ENCODE measurements at regions not wholly inside any gene's neighbourhood (a gene's known extent, or its start where the extent isn't known, plus 50 kb on each side); places are given as distances from the start of the nearest gene placed in this dataset.
A peak's percentile ranks its signal among the peaks of the same experiment; 100 is the strongest.

GRCh38 chr2:183214680-183215079, 90.4 kb downstream of the NUP35 start:
- DNase-seq: no peak

GRCh38 chr2:183215917-183216316, 91.7 kb downstream of the NUP35 start:
- DNase-seq: peak; percentile 15

DNA sequence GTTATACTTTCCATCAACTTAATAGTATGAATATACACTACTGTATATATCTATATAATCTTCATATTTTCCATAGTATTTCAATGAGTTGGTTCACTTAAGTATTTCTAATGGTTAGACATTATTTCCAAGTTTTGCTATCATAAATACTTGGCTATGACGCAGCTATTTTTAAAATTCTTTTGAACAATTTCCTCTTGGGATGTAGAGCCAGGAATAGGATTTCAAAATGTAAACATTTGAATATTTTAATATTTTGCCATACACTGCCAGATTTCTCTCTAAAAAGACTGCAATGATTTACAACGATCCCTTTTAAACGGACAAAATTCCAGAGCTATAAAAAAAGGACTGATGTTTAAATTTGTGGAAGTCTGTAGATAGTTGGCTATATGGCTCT, 95.6 kb downstream of the NUP35 start:
- DNase-seq: no peak

DNA sequence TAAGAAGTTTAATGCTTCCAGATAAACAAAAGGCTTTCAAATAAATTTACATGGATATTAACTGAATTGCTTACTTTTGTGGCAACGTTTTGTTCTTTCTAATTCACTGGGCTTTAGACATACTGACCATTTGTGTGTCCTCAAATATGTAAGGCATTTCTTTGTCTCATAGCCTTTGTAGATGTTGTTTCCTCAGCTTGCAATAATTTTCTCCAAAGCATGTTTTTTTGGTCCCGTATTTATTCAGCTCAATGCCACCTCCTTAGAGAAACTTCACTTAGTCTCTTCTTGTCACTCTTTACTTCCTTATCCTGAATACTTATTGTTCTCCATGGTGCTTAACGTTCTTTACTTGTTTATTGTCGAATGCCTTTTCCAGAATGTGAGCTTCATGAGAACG, 98.5 kb downstream of the NUP35 start:
- DNase-seq: no peak

DNA sequence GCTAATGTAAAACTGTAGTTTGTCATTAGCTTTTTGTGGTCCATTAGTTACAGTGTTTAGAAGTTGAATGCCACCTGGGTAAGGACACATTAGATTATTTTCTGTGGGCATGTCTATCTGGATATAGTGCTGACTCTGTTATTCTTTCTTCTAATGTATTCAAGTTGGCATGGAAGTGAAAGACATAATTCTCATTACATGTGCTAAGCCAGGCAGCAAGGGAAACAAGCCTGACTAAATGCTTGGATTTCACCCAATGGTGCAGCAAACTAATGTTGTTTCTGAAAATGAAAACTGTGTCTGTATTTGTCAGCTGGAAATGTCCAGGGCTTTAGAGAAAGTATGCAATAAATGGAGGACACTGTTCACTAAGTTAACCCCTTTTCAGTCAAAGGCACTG, 100.7 kb downstream of the NUP35 start:
- DNase-seq: no peak

DNA sequence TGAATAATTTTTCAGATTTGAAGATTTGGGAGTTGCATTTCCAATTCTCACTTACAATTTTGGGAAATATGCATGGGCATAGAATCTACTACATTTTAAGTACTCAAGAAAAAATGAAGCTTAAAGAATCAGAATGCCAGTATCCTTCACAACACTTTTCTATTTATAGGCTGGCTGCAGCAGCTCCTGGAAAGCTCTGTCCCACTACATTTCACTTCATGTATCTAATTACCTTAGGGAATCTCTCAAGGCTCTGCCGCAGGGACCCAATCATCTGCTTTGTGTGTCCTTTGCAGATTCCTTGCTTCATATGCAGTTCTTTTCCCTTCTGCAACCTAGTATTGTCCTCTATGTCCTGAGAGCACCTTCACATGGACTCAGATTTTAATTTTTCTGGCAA, 102.9 kb downstream of the NUP35 start:
- DNase-seq: no peak

DNA sequence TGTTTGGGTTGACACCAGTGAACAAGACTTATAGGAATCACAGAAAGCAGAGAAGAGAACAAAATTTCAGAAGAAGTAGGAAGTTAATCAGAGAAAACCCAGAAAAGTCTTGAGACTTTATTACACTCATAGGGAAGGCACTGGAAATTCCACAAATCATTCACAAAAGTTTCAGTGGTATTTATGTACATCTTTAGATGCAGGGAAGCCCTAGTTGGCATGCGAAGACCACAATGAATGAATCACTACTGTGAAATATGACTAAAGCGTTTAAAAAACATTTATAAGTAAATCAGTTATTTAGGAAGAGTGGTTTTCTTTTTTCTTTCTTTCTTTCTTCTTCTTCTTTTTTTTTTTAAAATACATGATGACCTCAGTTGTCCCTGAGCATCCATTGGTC, 105.1 kb downstream of the NUP35 start:
- DNase-seq: no peak

GRCh38 chr2:183232161-183232865, 108.1 kb downstream of the NUP35 start:
- no peak for DNase-seq

DNA sequence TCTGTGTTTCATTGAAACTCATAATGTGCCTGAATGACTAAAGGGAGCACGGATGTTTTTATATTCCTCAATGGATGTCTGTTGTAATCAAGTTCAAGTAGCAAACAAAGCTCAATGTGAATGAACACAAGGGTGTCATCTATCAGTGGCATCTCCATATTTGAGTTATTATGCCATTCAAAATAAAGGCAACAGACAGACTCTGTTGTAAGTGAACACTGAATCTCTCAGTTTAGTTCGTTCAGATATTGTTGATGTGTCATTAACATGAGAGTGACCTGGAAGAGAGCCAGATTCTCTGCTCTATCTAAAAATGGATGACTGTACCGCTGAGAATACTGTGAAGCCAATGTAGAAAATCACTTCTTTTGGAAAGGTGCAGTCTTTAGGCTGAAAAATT, 118.7 kb downstream of the NUP35 start:
- DNase-seq: no peak

GRCh38 chr2:183243758-183244157, 119.5 kb downstream of the NUP35 start:
- DNase-seq: no peak

DNA sequence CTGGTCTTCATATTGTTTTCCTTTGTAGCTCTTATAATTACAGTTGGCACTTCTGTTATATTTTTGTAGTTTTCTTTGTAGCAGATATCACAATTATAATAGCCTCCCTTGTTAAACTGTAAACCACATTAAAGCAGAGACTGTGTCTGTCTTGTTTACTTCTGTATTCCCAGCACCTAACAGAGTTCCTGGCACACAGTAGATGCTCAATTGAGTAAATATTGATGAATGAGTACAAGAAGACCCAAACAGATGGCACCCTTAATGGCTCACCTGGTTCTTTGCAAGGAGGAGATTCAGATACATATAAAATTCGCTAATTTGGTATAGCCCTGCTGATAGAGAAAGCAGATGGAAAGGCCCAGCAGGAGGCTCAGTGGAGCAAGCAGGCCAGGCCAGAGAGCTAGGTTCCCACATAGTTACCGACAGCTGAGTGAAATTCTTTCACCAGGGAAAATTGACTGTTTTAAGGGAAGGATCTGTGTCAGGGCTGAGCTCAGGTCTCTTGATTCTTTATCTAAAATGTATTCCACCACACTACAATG, 120.1 kb downstream of the NUP35 start:
- no peak for DNase-seq

DNA sequence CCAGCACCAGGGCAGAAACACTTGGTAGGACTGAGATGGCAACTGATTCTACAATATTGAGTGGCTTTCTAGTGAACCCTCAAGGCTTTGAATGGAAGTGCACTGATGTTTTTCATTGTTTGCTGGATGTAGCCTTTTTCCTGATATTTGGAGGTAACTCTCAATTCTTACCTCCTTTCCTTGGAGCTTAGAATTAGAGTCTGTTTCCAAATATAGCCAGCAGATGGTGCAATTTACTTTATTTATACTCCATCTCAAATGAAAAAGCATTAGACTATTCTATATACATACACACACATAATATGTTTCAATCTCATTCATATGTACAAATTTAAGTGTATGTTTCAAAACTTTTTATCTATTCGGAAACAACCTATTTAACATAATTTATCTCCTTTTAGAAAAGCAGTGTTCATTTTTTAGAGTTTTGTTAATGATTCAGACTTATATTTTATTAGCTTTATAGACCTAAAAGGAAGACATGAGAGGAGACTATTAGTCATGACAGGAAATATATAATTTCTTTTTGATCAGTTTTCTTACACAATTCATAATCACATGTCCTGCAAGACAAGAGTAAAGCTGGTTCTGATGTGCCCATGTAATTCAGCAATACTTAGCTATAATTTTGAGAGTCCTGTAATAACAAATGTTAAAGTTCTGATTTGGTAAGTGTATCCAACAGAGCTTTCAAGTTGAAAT, 124.8 kb downstream of the NUP35 start:
- peak; percentile 73 for DNase-seq

- no peak for DNase-seq
Observed at GRCh38 chr2:183250061-183250460, 125.8 kb downstream of the NUP35 start.

- no peak for DNase-seq
Observed at GRCh38 chr2:183250472-183250871, 126.2 kb downstream of the NUP35 start.

DNA sequence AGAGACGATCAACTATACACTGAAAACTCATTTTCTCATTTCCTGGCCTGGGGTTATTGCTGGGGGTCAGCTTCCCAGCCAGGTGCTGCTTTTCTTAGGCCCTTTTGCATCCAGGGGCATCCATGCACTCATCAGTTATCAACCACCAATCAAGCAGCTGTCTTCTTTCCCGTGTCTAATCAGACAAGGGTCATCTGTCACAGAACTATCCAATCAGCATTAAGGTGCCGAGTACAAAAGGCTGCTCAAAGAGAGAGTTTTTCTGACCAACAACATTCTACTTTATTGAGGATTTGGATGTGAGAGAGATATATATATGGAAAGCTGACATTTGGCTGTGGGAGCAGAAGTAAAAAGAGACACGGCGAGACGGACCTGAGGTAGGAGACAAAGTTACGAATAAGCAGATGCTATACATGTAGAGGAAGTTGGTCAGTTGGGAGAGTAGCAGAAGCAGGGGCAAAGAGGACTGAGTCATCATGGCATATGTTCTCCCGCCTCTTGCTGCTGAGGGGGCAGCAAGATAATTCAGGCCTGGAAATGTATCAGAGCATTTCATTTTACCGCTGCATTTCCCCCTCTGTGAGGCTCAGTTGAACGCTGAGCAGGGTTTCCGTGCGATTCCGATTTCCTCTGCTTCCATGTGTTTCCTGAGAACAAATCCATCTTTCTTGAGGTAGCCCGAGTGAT, 129.3 kb downstream of the NUP35 start:
- DNase-seq: no peak

GRCh38 chr2:183255411-183255810, 131.2 kb downstream of the NUP35 start:
- no peak for DNase-seq

- no peak for DNase-seq
Observed at GRCh38 chr2:183259921-183260320, 135.7 kb downstream of the NUP35 start.

GRCh38 chr2:183260527-183260926, 136.3 kb downstream of the NUP35 start:
- DNase-seq: no peak

- no peak for DNase-seq
Observed at GRCh38 chr2:183264890-183265535, 140.8 kb downstream of the NUP35 start.

DNA sequence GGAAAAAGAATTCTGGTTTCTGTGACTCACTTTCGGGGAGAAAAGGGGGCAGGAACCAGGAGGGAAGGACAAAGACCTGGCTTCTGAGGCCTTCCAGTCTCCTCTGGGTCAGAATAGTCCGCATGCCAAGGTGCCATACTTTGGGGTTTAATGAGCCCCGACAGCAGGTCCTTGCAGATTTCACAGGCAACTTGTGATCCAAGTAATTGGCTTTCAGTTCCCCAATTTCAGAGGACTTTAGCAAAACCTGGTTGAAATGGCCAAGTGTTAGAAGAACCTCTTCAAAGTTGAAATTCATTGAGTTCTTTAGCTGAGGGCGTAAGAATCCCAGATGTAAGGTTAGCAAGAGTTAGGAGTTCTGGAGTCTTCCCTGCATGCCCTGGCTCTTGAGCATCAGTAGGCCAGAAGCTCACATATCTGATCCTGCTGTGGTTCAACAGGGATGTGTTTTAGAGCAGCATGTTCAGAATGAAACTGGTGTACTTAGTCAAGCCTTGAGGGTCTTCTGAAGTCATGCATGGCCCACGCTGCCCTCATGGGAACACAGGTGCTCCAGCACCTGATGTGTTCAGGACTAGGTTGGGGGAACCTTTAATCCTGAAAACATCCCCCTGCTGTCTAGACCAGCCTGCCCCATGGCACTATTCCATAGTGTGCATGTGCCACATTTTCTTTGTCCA, 143.0 kb downstream of the NUP35 start:
- no peak for DNase-seq

GRCh38 chr2:183269956-183270355, 145.7 kb downstream of the NUP35 start:
- no peak for DNase-seq

- no peak for DNase-seq
Observed at GRCh38 chr2:183283209-183283608, 159.0 kb downstream of the NUP35 start.

GRCh38 chr2:183284606-183285005, 160.4 kb downstream of the NUP35 start:
- no peak for DNase-seq

All from OCI-M1 (cell line).